Endothelial cell of umbilical vein (primary cell): ENCODE measurements at regions not wholly inside any gene's neighbourhood (a gene's known extent, or its start where the extent isn't known, plus 50 kb on each side); places are given as distances from the start of the nearest gene placed in this dataset.

ENCODE experiments used
- BruUV-seq: library from RNA; stranded (reverse); fragments of 400-500 nt; replicated peaks from 2 replicates; lab custom pipeline; 2021; lab: Mats Ljungman, UMichigan
- CTCF ChIA-PET: fragments of 300-600, 350-600 bp; sonication (Branson Sonifier 250); formaldehyde crosslinking; loops from one replicate; lab custom pipeline; 2021; ENCODE audit warnings: antibody characterized with exemption, inconsistent platforms; lab: Charles Lee
- POLR2A ChIA-PET: fragments of 300-600, 350-600 bp; sonication (Branson Sonifier 250); formaldehyde crosslinking; loops from one replicate; lab custom pipeline; 2021; ENCODE audit warnings: antibody characterized with exemption, inconsistent platforms; lab: Charles Lee
- DNase-seq: peaks from one replicate; pipeline ENCODE4 v3.0.0-alpha.2; 2011; ENCODE audit warnings: low read depth, low spot score
- FAIRE-seq: peaks from 2 replicates; lab custom pipeline; 2011; peaks lifted over from hg19 to GRCh38; lab: Jason Lieb, UNC
- H2AFZ ChIP-seq: 2 replicates; pipeline ENCODE4 v1.6.0; 2012; ENCODE audit warnings: low read depth, low read length, control low read depth, inconsistent platforms
- H3K27ac ChIP-seq: 2 replicates; pipeline ENCODE4 v1.5.1; 2011; ENCODE audit warnings: low read depth, mild to moderate bottlenecking, control low read depth, low read length, moderate library complexity; ENCODE audit not compliant: insufficient read depth
- H3K27me3 ChIP-seq, 2 experiments: 2 replicates each; pipeline versions ENCODE4 v1.6.0 to v1.6.1; 2011; ENCODE audit warnings: low read length in 2 of 2, mixed read lengths in 1 of 2; ENCODE audit not compliant: control insufficient read depth in 2 of 2, insufficient read depth in 2 of 2
- H3K36me3 ChIP-seq, 2 experiments: 2 replicates in 1 of 2; 3 replicates in 1 of 2; pipeline ENCODE4 v1.5.1; 2011; ENCODE audit warnings: low read length in 2 of 2, mild to moderate bottlenecking in 1 of 2, moderate library complexity in 1 of 2; ENCODE audit not compliant: control insufficient read depth in 2 of 2, insufficient read depth in 2 of 2; ENCODE audit errors: extremely low read depth in 1 of 2
- H3K4me1 ChIP-seq: 3 replicates; pipeline ENCODE4 v1.5.1; 2011; ENCODE audit warnings: mild to moderate bottlenecking, low read length; ENCODE audit not compliant: control insufficient read depth, insufficient read depth; ENCODE audit errors: extremely low read depth
- H3K4me2 ChIP-seq: 2 replicates; pipeline ENCODE4 v1.6.1; 2011; ENCODE audit warnings: low read length, control low read depth, mixed read lengths; ENCODE audit not compliant: insufficient read depth
- H3K4me3 ChIP-seq, 3 experiments: fragments of 200-600 bp in 1 of 3; sonication (generic), shearing (Covaris generic) in 1 of 3; replicated peaks in 1 of 3; 2 replicates each; pipeline ENCODE4 v1.5.1; 2011 to 2016; ENCODE audit warnings: control low read depth in 3 of 3, low read length in 3 of 3, mild to moderate bottlenecking in 2 of 3, inconsistent platforms in 1 of 3, low read depth in 1 of 3, moderate library complexity in 1 of 3; ENCODE audit not compliant: insufficient read depth in 1 of 3
- H3K79me2 ChIP-seq: 2 replicates; pipeline ENCODE4 v1.6.0; 2012; ENCODE audit warnings: low read length, inconsistent platforms; ENCODE audit not compliant: control insufficient read depth, insufficient read depth
- H3K9ac ChIP-seq: replicated peaks from 2 replicates; pipeline ENCODE3; 2011; ENCODE audit warnings: low read length, control low read depth; ENCODE audit not compliant: insufficient read depth; ENCODE audit errors: extremely low read depth
- H3K9me1 ChIP-seq: replicated peaks from 3 replicates; pipeline ENCODE4 v1.6.0; 2011; ENCODE audit warnings: mild to moderate bottlenecking, low read length; ENCODE audit not compliant: control insufficient read depth, insufficient read depth; ENCODE audit errors: extremely low read depth
- H3K9me3 ChIP-seq: replicated peaks from 2 replicates; pipeline ENCODE4 v1.5.1; 2012; ENCODE audit warnings: low read length, inconsistent platforms; ENCODE audit not compliant: control insufficient read depth, insufficient read depth
- H4K20me1 ChIP-seq: replicated peaks from 2 replicates; pipeline ENCODE3; 2011; ENCODE audit warnings: mild to moderate bottlenecking, low read length; ENCODE audit not compliant: control insufficient read depth, insufficient read depth; ENCODE audit errors: extremely low read depth
- CTCF ChIP-seq, 2 donors: IDR thresholded peaks; 1 replicate in 1 of 2; 2 replicates in 1 of 2; pipeline ENCODE4 v1.5.1; 2011; ENCODE audit warnings: low read length in 2 of 2, mild to moderate bottlenecking in 2 of 2, moderate library complexity in 2 of 2, control low read depth in 1 of 2, inconsistent platforms in 1 of 2, low read depth in 1 of 2; ENCODE audit not compliant: insufficient read depth in 1 of 2; ENCODE audit errors: extremely low read depth in 1 of 2
- EZH2 ChIP-seq: IDR thresholded peaks from 2 replicates; pipeline ENCODE4 v1.6.1; 2012; ENCODE audit warnings: borderline replicate concordance, low read depth, mild to moderate bottlenecking, moderate library complexity, low read length, inconsistent platforms; ENCODE audit not compliant: severe bottlenecking
- FOS ChIP-seq: IDR thresholded peaks from 2 replicates; pipeline ENCODE4 v1.6.1; 2011; ENCODE audit warnings: mild to moderate bottlenecking, low read length, moderate library complexity, borderline replicate concordance; ENCODE audit not compliant: insufficient read depth
- GATA2 ChIP-seq: IDR thresholded peaks from 2 replicates; pipeline ENCODE4 v1.7.0; 2011; ENCODE audit warnings: low read depth, mild to moderate bottlenecking, moderate library complexity, mixed read lengths, low read length; ENCODE audit not compliant: insufficient read length, insufficient read depth
- JUN ChIP-seq: IDR thresholded peaks from 2 replicates; pipeline ENCODE4 v1.6.1; 2011; ENCODE audit warnings: borderline replicate concordance, low read depth; ENCODE audit not compliant: insufficient read length, insufficient read depth
- MYC ChIP-seq: IDR thresholded peaks from one replicate; pipeline ENCODE4 v1.6.1; 2011; ENCODE audit warnings: mild to moderate bottlenecking, low read depth, low read length
- POLR2A ChIP-seq: IDR thresholded peaks from 2 replicates; pipeline ENCODE4 v1.6.1; 2012; ENCODE audit warnings: low read depth, mild to moderate bottlenecking, control low read depth, low read length
- POLR2AphosphoS5 ChIP-seq: IDR thresholded peaks from 2 replicates; pipeline ENCODE4 v1.6.1; 2012; ENCODE audit warnings: low read depth, mild to moderate bottlenecking, control low read depth, low read length, moderate library complexity; ENCODE audit not compliant: insufficient read depth
- dilution Hi-C: fragments of 300-500 bp; cut with MboI; formaldehyde crosslinking; loops from one replicate; pipeline ENCODE4 v1.15.0; 2019; ENCODE audit warnings: low sequenced_read_pairs; ENCODE audit not compliant: extremely low pct_ligation_motif_present
- intact Hi-C: fragments of 100-400 bp; cut with micrococcal nuclease; formaldehyde crosslinking; loops from one replicate; pipeline ENCODE4 v1.10.0; 2022
- TF ChIP-seq, protein P1 (sequence below): IDR thresholded peaks from 2 replicates; pipeline ENCODE4 v1.6.1; 2011; ENCODE audit not compliant: insufficient read depth, insufficient read length

GRCh38 chr12:111181143-111181726 is 187.7 kb downstream of the PHETA1 start:
- no peaks in the 10 kb centered on the region for H3K27me3 ChIP-seq
- intact Hi-C loops, result no loop called here
- H3K4me1 ChIP-seq, result no peaks in the 10 kb centered on the region
- FAIRE-seq, result no peak
- H3K4me2 ChIP-seq, result no peak overlapping the region
- ChIA-PET POLR2A (no interaction called here), CTCF (no interaction called here)
- no peak overlapping the region for H2AFZ ChIP-seq
- no peak overlapping the region for H3K27ac ChIP-seq
- BruUV-seq, result no TSS peak
- H4K20me1 ChIP-seq, result no peaks in the 10 kb centered on the region
- no peak for DNase-seq
- dilution Hi-C loops, result no loop called here
- H3K9me3 ChIP-seq, result no peaks in the 10 kb centered on the region
- H3K9me1 ChIP-seq, result no peaks in the 10 kb centered on the region
- TF ChIP-seq POLR2AphosphoS5 (no peak), FOS (no peak), JUN (no peak), GATA2 (no peak), EZH2 (no peak)
- TF ChIP-seq, protein P1, sequence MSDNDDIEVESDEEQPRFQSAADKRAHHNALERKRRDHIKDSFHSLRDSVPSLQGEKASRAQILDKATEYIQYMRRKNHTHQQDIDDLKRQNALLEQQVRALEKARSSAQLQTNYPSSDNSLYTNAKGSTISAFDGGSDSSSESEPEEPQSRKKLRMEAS, result no peak
- no peak overlapping the region for H3K4me3 ChIP-seq
- no peaks in the 10 kb centered on the region for H3K79me2 ChIP-seq
- H3K36me3 ChIP-seq, result no peaks in the 10 kb centered on the region
- H3K9ac ChIP-seq, result no peak overlapping the region

DNA sequence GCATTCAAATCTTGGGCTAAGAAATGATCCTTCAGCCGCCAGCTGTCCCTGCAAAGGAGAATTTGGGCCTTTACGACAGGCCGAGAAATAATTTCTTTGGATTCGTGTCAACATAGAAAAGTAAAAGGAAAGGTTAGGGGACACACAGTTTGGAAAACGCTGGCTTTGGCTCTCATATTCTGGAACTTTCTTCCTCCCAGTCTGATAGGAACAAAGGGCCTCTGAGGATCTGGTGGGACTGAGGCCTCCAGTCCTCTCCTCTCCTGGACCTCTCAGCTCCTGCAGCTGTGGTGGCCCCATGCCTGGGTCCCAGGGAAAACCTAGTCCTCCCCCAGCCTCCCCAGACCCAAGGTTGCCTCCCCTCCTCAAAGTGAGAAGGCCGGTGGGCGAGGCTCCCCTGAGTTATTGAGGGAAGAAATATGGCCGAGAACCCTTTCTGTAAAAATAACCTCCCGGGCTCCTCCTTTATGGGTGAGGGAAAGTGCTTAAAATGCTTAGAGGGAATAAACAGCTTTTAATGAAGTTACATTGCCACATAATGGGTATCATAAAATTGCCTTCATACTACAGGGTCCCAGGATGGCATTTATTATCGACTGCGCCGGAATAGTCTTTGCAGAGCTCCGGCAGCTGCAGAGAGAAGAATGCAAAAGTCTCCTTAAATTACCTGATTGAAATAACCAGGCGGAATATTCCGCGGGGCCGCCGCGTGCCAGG is 188.3 kb downstream of the PHETA1 start:
- Histone ChIP-seq H3K27ac (no peak overlapping the region), H3K9me3 (no peaks in the 10 kb centered on the region), H2AFZ (no peak overlapping the region), H3K9ac (no peak overlapping the region), H3K27me3 (no peaks in the 10 kb centered on the region), H3K4me2 (no peak overlapping the region), H4K20me1 (no peaks in the 10 kb centered on the region), H3K4me3 (no peak overlapping the region), H3K9me1 (no peaks in the 10 kb centered on the region), H3K36me3 (no peaks in the 10 kb centered on the region), H3K79me2 (no peaks in the 10 kb centered on the region), H3K4me1 (no peaks in the 10 kb centered on the region)
- DNase-seq, result no peak
- no TSS peak for BruUV-seq
- ChIA-PET CTCF (no interaction called here), POLR2A (no interaction called here)
- intact Hi-C loops, result no loop called here
- dilution Hi-C loops, result no loop called here
- TF ChIP-seq POLR2AphosphoS5 (no peak), JUN (no peak), GATA2 (no peak), FOS (no peak), EZH2 (no peak), MYC (no peak), POLR2A (no peak), CTCF (IDR thresholded peaks at IDR 0.05; ENCODE audit: extremely low read depth in 1 of 2, insufficient read depth in 1 of 2, low read depth in 1 of 2, low read length in 2 of 2) (no peak)
- TF ChIP-seq, protein P1, result no peak
- FAIRE-seq, result no peak
